HCT116 (cell line): ENCODE measurements at regions not wholly inside any gene's neighbourhood (a gene's known extent, or its start where the extent isn't known, plus 50 kb on each side); places are given as distances from the start of the nearest gene placed in this dataset.

Source experiments
- ATAC-seq: fragments of 200-7000 bp; cut with Tn5 transposase; 2 replicates; pipeline ENCODE4 v1.9.1; 2020; ENCODE audit warnings: mild to moderate bottlenecking, moderate library complexity
- BruUV-seq: library from RNA; stranded (reverse); fragments of 400-500 nt; replicated peaks from 2 replicates; lab custom pipeline; 2021; lab: Mats Ljungman, UMichigan
- CTCF ChIA-PET: fragments of 300-600 bp; sonication (Branson Sonifier 250); formaldehyde crosslinking; loops from one replicate; lab custom pipeline; 2021; ENCODE audit warnings: antibody characterized with exemption; lab: Charles Lee
- POLR2A ChIA-PET: fragments of 300-600, 350-600 bp; sonication (Branson Sonifier 250); formaldehyde crosslinking; loops from one replicate; lab custom pipeline; 2021; ENCODE audit warnings: antibody characterized with exemption; lab: Charles Lee
- RAD21 ChIA-PET, 2 experiments: fragments of 300-600 bp; sonication (Branson Sonifier 250); formaldehyde crosslinking; loops; one replicate each; lab custom pipeline; 2023; ENCODE audit warnings: low total read pairs in 2 of 2; ENCODE audit not compliant: uncharacterized antibody in 2 of 2, unreplicated experiment in 2 of 2, low non-redundant PET in 1 of 2; lab: Charles Lee
- DNase-seq: peaks from one replicate; pipeline ENCODE4 v3.0.0-alpha.2; 2010; ENCODE audit warnings: low read depth, low spot score
- H2AFZ ChIP-seq: fragments of 200-600 bp; shearing (Covaris generic), sonication (generic); 2 replicates; pipeline ENCODE4 v1.6.1; 2017; ENCODE audit warnings: low read depth, mixed run types, mixed read lengths, antibody characterized with exemption, low read length; ENCODE audit not compliant: poor library complexity, severe bottlenecking
- H3K27ac ChIP-seq: 2 replicates; pipeline ENCODE4 v1.5.1; 2012; ENCODE audit warnings: low read depth, low read length
- H3K27me3 ChIP-seq: fragments of 200-600 bp; sonication (generic); 2 replicates; pipeline ENCODE4 v1.6.1; 2016; ENCODE audit warnings: mixed run types, low read length, mixed read lengths; ENCODE audit not compliant: insufficient read depth
- H3K36me3 ChIP-seq, 2 experiments: fragments of 200-500 bp in 1 of 2; fragments of 200-600 bp in 1 of 2; sonication (Bioruptor generic) in 1 of 2; sonication (generic) in 1 of 2; 2 replicates each; pipeline versions ENCODE4 v1.5.1 to v1.6.1; 2014 to 2016; ENCODE audit warnings: low read length in 2 of 2, inconsistent platforms in 1 of 2, mixed read lengths in 1 of 2, mixed run types in 1 of 2; ENCODE audit not compliant: insufficient read depth in 2 of 2, control insufficient read depth in 1 of 2
- H3K4me1 ChIP-seq, 2 experiments: fragments of 200-600 bp in 1 of 2; sonication (generic) in 1 of 2; 2 replicates each; pipeline versions ENCODE4 v1.5.1 to v1.6.1; 2012 to 2017; ENCODE audit warnings: low read length in 2 of 2, inconsistent platforms in 1 of 2, mild to moderate bottlenecking in 1 of 2, mixed read lengths in 1 of 2, mixed run types in 1 of 2, moderate library complexity in 1 of 2; ENCODE audit not compliant: insufficient read depth in 2 of 2, control insufficient read depth in 1 of 2
- H3K4me2 ChIP-seq: fragments of 200-600 bp; sonication (generic); 2 replicates; pipeline ENCODE4 v1.6.1; 2017; ENCODE audit warnings: mixed run types, low read length, mixed read lengths
- H3K4me3 ChIP-seq, 2 experiments: fragments of 200-600 bp in 1 of 2; sonication (generic) in 1 of 2; replicated peaks in 1 of 2; 2 replicates each; pipeline ENCODE4 v1.5.1; 2011 to 2016; ENCODE audit warnings: low read length in 2 of 2, control low read depth in 1 of 2, low read depth in 1 of 2, mild to moderate bottlenecking in 1 of 2, mixed read lengths in 1 of 2, mixed run types in 1 of 2
- H3K79me2 ChIP-seq: fragments of 200-600 bp; sonication (generic); 2 replicates; pipeline ENCODE4 v1.6.1; 2017; ENCODE audit warnings: mild to moderate bottlenecking, mixed run types, low read length, moderate library complexity, mixed read lengths; ENCODE audit not compliant: insufficient read depth
- H3K9ac ChIP-seq: fragments of 200-600 bp; sonication (generic); 2 replicates; pipeline ENCODE4 v1.6.1; 2016; ENCODE audit warnings: low read length, mixed read lengths
- H3K9me2 ChIP-seq: fragments of 200-600 bp; sonication (generic), shearing (Covaris generic); 2 replicates; pipeline ENCODE4 v1.6.1; 2017; ENCODE audit warnings: mixed run types, mild to moderate bottlenecking, moderate library complexity; ENCODE audit not compliant: insufficient read depth
- H3K9me3 ChIP-seq, 2 experiments: fragments of 200-500 bp in 1 of 2; fragments of 200-600 bp in 1 of 2; sonication (Bioruptor generic) in 1 of 2; sonication (generic) in 1 of 2; 2 replicates each; pipeline ENCODE4 v1.6.1; 2014 to 2017; ENCODE audit warnings: low read length in 2 of 2, mixed read lengths in 2 of 2, inconsistent platforms in 1 of 2, low read depth in 1 of 2, mild to moderate bottlenecking in 1 of 2, mixed run types in 1 of 2, moderate library complexity in 1 of 2; ENCODE audit not compliant: control insufficient read depth in 1 of 2, insufficient read depth in 1 of 2
- H4K20me1 ChIP-seq: fragments of 200-600 bp; sonication (generic), shearing (Covaris generic); 2 replicates; pipeline ENCODE4 v1.6.1; 2017; ENCODE audit warnings: mixed run types, mild to moderate bottlenecking, moderate library complexity; ENCODE audit not compliant: insufficient read depth
- ATF3 ChIP-seq: IDR thresholded peaks from 2 replicates; pipeline ENCODE4 v1.6.1; 2012
- CEBPB ChIP-seq: IDR thresholded peaks from 2 replicates; pipeline ENCODE4 v1.6.1; 2012; ENCODE audit warnings: low read depth
- EGR1 ChIP-seq: IDR thresholded peaks from 2 replicates; pipeline ENCODE4 v1.6.1; 2012; ENCODE audit warnings: low read depth
- ELF1 ChIP-seq: IDR thresholded peaks from 2 replicates; pipeline ENCODE4 v1.6.1; 2012; ENCODE audit warnings: low read depth, borderline replicate concordance
- EZH2 ChIP-seq: fragments of 200-600 bp; sonication (generic); IDR thresholded peaks from 2 replicates; pipeline ENCODE4 v1.6.1; 2017; ENCODE audit warnings: antibody characterized with exemption, mixed run types
- EZH2phosphoT487 ChIP-seq: fragments of 200-600 bp; IDR thresholded peaks from 2 replicates; pipeline ENCODE4 v1.6.1; 2018; ENCODE audit warnings: antibody characterized with exemption, borderline replicate concordance
- FOSL1 ChIP-seq: IDR thresholded peaks from 2 replicates; pipeline ENCODE4 v1.6.1; 2012; ENCODE audit warnings: low read depth
- JUND ChIP-seq: IDR thresholded peaks from 2 replicates; pipeline ENCODE4 v1.6.1; 2012
- MAX ChIP-seq: IDR thresholded peaks from 2 replicates; pipeline ENCODE4 v1.6.1; 2012
- POLR2A ChIP-seq: IDR thresholded peaks from 2 replicates; pipeline ENCODE4 v1.7.0; 2011; ENCODE audit warnings: borderline replicate concordance; ENCODE audit not compliant: insufficient read depth, insufficient read length; ENCODE audit errors: extremely low read depth
- RAD21 ChIP-seq: IDR thresholded peaks from 2 replicates; pipeline ENCODE4 v1.6.1; 2012; ENCODE audit warnings: low read depth, mild to moderate bottlenecking
- REST ChIP-seq: IDR thresholded peaks from 2 replicates; pipeline ENCODE4 v1.6.1; 2012; ENCODE audit warnings: low read depth
- SIN3A ChIP-seq: IDR thresholded peaks from 2 replicates; pipeline ENCODE4 v1.6.1; 2012; ENCODE audit warnings: low read depth
- SP1 ChIP-seq: IDR thresholded peaks from 2 replicates; pipeline ENCODE4 v1.6.1; 2012; ENCODE audit warnings: low read depth
- TCF7L2 ChIP-seq: IDR thresholded peaks from 2 replicates; pipeline ENCODE4 v1.7.0; 2011; ENCODE audit warnings: borderline replicate concordance, inconsistent platforms; ENCODE audit not compliant: insufficient read depth, insufficient read length; ENCODE audit errors: extremely low read depth
- YY1 ChIP-seq: IDR thresholded peaks from 2 replicates; pipeline ENCODE4 v1.6.1; 2011; ENCODE audit warnings: low read length, low read depth, moderate library complexity, mild to moderate bottlenecking; ENCODE audit not compliant: insufficient replicate concordance; ENCODE audit errors: extremely low read depth
- ZBTB33 ChIP-seq: IDR thresholded peaks from 2 replicates; pipeline ENCODE4 v1.6.1; 2011; ENCODE audit warnings: mild to moderate bottlenecking, low read length, moderate library complexity; ENCODE audit not compliant: insufficient replicate concordance; ENCODE audit errors: extremely low read depth
- ZFX ChIP-seq: fragments of 450-650 bp; IDR thresholded peaks from 2 replicates; pipeline ENCODE4 v1.6.1; 2017
- ZNF274 ChIP-seq: fragments of 200-500 bp; sonication (Bioruptor generic); IDR thresholded peaks from 2 replicates; pipeline ENCODE4 v1.6.1; 2014; ENCODE audit warnings: mild to moderate bottlenecking, low read depth, low read length, inconsistent platforms
- intact Hi-C: fragments of 100-400 bp; cut with micrococcal nuclease; formaldehyde crosslinking; loops from 2 replicates; pipeline ENCODE4 v1.10.0; 2022

- H3K9ac ChIP-seq, result no peak overlapping the region
- ATAC-seq, result no peak
- H3K9me3 ChIP-seq, result no peaks in the 10 kb centered on the region
- ChIA-PET CTCF (no interaction called here), RAD21 (no interaction called here), POLR2A (no interaction called here)
- DNase-seq, result no peak
- no peak overlapping the region for H3K4me2 ChIP-seq
- no peak overlapping the region for H3K4me3 ChIP-seq
- H3K79me2 ChIP-seq, result no peaks in the 10 kb centered on the region
- H2AFZ ChIP-seq, result no peak overlapping the region
- H3K36me3 ChIP-seq, result no peaks in the 10 kb centered on the region
- peaks cover 24% of the 10 kb centered on the region for H3K27me3 ChIP-seq
- H4K20me1 ChIP-seq, result no peaks in the 10 kb centered on the region
- intact Hi-C loops, result no loop called here
- no TSS peak for BruUV-seq
- no peaks in the 10 kb centered on the region for H3K4me1 ChIP-seq
- H3K27ac ChIP-seq, result no peak overlapping the region
- TF ChIP-seq ZFX (no peak), RAD21 (no peak), ELF1 (no peak), YY1 (no peak), ZNF274 (no peak), JUND (no peak), POLR2A (no peak), MAX (no peak), FOSL1 (no peak), EZH2 (no peak), CEBPB (no peak), ATF3 (no peak), EGR1 (no peak), SIN3A (no peak), TCF7L2 (no peak), EZH2phosphoT487 (no peak), ZBTB33 (no peak), SP1 (no peak), REST (no peak)
- no peaks in the 10 kb centered on the region for H3K9me2 ChIP-seq
These were observed 64.9 kb upstream of the PALS2 start for GRCh38 chr7:24508316-24508715.
